Vagina (tissue), 2 donors: ENCODE measurements at regions not wholly inside any gene's neighbourhood (a gene's known extent, or its start where the extent isn't known, plus 50 kb on each side); places are given as distances from the start of the nearest gene placed in this dataset.
"Not testable (repeated sequence)": the region's sequence is repeated elsewhere in the genome, so short reads cannot be mapped to it uniquely, and the experiment has no call there.

Experiments
- CTCF ChIP-seq, 3 experiments: fragments of 450-650 bp in 2 of 3; fragments of 200-600 bp in 1 of 3; sonication (generic) in 1 of 3; IDR thresholded peaks; one replicate each; pipeline ENCODE4 v1.5.1; 2017 to 2019; ENCODE audit warnings: antibody characterized with exemption in 3 of 3, mild to moderate bottlenecking in 2 of 3, moderate library complexity in 2 of 3
- POLR2A ChIP-seq, 2 donors: fragments of 450-650 bp; IDR thresholded peaks; one replicate each; pipeline ENCODE4 v1.6.1; 2017; ENCODE audit warnings: antibody characterized with exemption in 2 of 2, mild to moderate bottlenecking in 2 of 2, moderate library complexity in 2 of 2

GRCh38 chr2:94737145-94737544 lies 134.1 kb upstream of the TEKT4 start:
- not testable (repeated sequence) for TF ChIP-seq CTCF, POLR2A (IDR thresholded peaks at IDR 0.05)
